ENCODE measurements at regions not wholly inside any gene's neighbourhood (a gene's known extent, or its start where the extent isn't known, plus 50 kb on each side); places are given as distances from the start of the nearest gene placed in this dataset.

DNA sequence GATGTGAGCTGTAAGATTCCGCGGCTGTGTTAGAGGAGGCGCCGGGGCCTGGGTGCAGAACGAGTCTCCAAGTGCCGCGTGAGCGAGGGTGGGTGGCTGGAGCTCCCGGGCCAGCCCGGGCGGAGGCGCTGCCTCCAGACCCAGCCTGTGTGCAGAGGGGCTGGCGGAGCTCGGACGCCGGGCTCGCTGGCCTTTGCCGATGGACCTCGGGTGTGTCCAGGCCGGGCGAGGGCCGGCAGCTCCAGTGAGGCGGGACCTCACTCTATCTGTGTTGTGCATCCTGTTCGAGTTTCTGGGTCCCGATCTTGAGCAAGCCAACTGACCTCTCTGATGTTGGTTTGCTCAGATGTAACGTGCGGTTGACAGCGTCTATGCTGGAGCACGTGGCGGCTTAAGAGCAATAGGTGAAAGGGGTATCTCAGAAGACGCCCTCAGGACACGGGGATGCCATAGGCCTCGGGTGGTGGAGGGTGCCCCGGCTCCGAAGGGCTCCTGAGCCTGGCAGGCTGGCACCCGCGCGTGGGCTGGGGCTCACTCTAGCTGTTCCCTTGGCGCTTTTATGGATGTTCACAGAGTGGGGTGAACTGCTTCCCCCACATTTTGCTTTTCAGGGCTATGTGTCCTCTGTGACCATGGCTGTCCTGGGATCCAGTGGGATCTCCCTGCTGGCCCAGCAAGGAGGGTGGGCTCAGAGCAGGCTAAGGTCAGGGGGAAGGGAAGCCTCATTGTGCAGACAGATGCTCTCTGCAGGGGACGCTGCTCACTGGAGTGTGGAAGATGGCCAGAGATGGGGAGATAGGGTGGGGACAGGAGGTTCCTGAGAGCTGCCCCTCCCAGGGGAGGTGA lies 69.8 kb downstream of the MRPL36 start:
- H3K4me1 Mint-ChIP-seq (ENCODE audit: low read depth), result no peaks in the 10 kb centered on the region
- TF ChIP-seq, protein P1, sequence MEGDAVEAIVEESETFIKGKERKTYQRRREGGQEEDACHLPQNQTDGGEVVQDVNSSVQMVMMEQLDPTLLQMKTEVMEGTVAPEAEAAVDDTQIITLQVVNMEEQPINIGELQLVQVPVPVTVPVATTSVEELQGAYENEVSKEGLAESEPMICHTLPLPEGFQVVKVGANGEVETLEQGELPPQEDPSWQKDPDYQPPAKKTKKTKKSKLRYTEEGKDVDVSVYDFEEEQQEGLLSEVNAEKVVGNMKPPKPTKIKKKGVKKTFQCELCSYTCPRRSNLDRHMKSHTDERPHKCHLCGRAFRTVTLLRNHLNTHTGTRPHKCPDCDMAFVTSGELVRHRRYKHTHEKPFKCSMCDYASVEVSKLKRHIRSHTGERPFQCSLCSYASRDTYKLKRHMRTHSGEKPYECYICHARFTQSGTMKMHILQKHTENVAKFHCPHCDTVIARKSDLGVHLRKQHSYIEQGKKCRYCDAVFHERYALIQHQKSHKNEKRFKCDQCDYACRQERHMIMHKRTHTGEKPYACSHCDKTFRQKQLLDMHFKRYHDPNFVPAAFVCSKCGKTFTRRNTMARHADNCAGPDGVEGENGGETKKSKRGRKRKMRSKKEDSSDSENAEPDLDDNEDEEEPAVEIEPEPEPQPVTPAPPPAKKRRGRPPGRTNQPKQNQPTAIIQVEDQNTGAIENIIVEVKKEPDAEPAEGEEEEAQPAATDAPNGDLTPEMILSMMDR (IDR thresholded peaks at IDR 0.05), result no peak
- H3K4me3 Mint-ChIP-seq (ENCODE audit: unreplicated experiment), result no peak overlapping the region
- peaks cover 10% of the 10 kb centered on the region for H3K27me3 Mint-ChIP-seq (ENCODE audit: low read depth)
- no peaks in the 10 kb centered on the region for H3K36me3 Mint-ChIP-seq (ENCODE audit: low read depth)
- peak; percentile 83 for DNase-seq (ENCODE audit: low spot score)
- H3K9me3 Mint-ChIP-seq (ENCODE audit: low read depth), result no peaks in the 10 kb centered on the region
- no peak overlapping the region for H3K27ac Mint-ChIP-seq (ENCODE audit: unreplicated experiment)

DNA sequence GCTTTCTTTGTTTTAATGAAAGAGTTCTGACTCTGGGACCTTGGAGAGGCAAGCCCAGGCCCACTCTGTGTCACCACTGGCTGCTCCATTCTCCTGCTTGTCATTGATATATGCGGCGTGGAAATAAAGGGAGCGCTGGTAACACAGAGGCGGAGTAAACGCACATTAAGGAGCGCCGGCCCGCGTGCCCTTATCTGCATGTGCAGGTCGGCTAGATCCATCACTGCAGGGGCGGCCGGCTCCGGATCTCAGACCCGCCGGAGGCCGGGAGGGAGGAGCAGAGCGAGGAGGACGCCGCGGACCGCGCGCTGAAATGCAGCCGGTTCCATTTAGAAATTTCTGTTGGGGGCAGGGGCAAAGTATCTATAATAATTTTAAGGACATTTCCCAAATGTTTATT lies 70.8 kb downstream of the MRPL36 start:
- Mint-ChIP-seq H3K9me3 (ENCODE audit: low read depth) (no peaks in the 10 kb centered on the region), H3K36me3 (ENCODE audit: low read depth) (no peaks in the 10 kb centered on the region), H3K4me1 (ENCODE audit: low read depth) (no peaks in the 10 kb centered on the region), H3K27me3 (ENCODE audit: low read depth) (peaks cover 10% of the 10 kb centered on the region), H3K4me3 (ENCODE audit: unreplicated experiment) (no peak overlapping the region), H3K27ac (ENCODE audit: unreplicated experiment) (no peak overlapping the region)
- TF ChIP-seq, protein P1 (IDR thresholded peaks at IDR 0.05), result no peak
- peak; percentile 89 for DNase-seq (ENCODE audit: low spot score)

DNA sequence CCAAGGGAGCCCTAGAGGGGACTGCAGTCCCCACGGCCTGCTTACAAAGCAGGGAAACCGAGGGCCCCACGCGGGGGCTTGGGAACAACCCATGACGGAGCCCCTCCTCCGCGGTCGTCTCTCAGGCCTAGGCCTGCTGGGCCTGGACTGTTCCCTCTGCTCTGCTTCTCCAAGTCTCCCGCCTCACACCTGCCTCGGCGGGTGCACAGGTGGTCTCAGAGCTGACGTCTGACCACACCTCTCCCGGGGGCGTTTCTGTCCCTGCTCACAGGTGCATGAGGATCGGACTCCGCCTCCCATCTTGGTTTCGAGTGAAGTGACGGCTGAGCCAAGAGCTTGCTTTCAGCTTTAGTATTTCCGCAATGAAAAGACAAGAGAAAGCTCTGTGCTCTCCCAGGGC lies 72.1 kb downstream of the MRPL36 start:
- H3K27ac Mint-ChIP-seq (ENCODE audit: unreplicated experiment), result no peak overlapping the region
- DNase-seq (ENCODE audit: low spot score), result peak; percentile 92
- no peaks in the 10 kb centered on the region for H3K4me1 Mint-ChIP-seq (ENCODE audit: low read depth)
- TF ChIP-seq, protein P1 (IDR thresholded peaks at IDR 0.05), result no peak
- H3K9me3 Mint-ChIP-seq (ENCODE audit: low read depth), result no peaks in the 10 kb centered on the region
- H3K36me3 Mint-ChIP-seq (ENCODE audit: low read depth), result no peaks in the 10 kb centered on the region
- peaks cover 14% of the 10 kb centered on the region for H3K27me3 Mint-ChIP-seq (ENCODE audit: low read depth)
- no peak overlapping the region for H3K4me3 Mint-ChIP-seq (ENCODE audit: unreplicated experiment)

DNA sequence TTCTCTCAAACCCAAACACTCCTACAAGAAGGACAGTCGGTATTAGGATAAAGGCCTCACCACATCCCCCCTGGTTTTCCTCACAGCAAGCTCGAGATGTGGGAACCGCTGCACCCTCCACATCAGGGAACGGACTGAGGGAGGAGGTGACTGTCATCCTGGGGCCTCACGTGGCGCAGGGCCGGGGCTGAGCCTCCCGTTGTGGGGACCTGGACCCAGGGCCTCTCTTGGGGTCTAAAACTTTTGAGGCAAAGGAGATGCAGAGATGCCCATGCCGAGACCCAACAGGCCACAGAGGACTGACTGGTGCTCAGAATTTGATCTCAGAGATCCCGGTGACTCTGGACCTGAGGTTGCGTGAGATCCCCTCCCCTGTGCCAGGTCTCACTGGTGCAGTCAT lies 72.7 kb downstream of the MRPL36 start:
- H3K9me3 Mint-ChIP-seq (ENCODE audit: low read depth), result no peaks in the 10 kb centered on the region
- no peak overlapping the region for H3K4me3 Mint-ChIP-seq (ENCODE audit: unreplicated experiment)
- TF ChIP-seq, protein P1 (IDR thresholded peaks at IDR 0.05), result no peak
- no peaks in the 10 kb centered on the region for H3K4me1 Mint-ChIP-seq (ENCODE audit: low read depth)
- DNase-seq (ENCODE audit: low spot score), result no peak
- peaks cover 12% of the 10 kb centered on the region for H3K27me3 Mint-ChIP-seq (ENCODE audit: low read depth)
- no peaks in the 10 kb centered on the region for H3K36me3 Mint-ChIP-seq (ENCODE audit: low read depth)
- no peak overlapping the region for H3K27ac Mint-ChIP-seq (ENCODE audit: unreplicated experiment)

DNA sequence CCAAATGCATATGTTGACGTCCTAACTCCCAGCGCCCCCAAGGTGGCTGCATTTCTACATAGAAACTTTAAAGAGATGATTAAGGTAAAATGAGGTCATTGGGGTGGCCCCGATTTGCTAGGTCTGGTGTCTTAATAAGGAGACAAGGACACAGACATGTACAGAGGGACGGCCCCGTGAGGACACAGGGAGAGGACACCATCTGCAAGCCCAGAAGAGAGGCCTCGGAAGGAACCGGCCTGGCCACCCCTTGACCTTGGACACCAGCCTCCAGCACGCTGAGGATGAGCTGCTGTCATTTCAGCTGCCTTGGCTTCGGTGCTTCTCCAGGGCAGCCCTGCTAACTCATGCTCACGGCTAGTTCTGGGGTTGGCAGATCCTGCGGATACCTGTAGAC lies 73.2 kb downstream of the MRPL36 start:
- TF ChIP-seq, protein P1 (IDR thresholded peaks at IDR 0.05), result no peak
- Mint-ChIP-seq H3K27me3 (ENCODE audit: low read depth) (peaks cover 11% of the 10 kb centered on the region), H3K9me3 (ENCODE audit: low read depth) (no peaks in the 10 kb centered on the region), H3K4me1 (ENCODE audit: low read depth) (no peaks in the 10 kb centered on the region), H3K36me3 (ENCODE audit: low read depth) (no peaks in the 10 kb centered on the region), H3K4me3 (ENCODE audit: unreplicated experiment) (no peak overlapping the region), H3K27ac (ENCODE audit: unreplicated experiment) (no peak overlapping the region)
- peak; percentile 79 for DNase-seq (ENCODE audit: low spot score)

Data from chondrocyte (in vitro differentiated cells).